Stimulated activated effector memory CD8-positive, alpha-beta T cell treated with anti-CD3 and anti-CD28 coated beads, Interleukin-12 subunit alpha, Interleukin-12 subunit beta, amount 100 ng/mL, for 72 hours (primary cell): ENCODE measurements at regions not wholly inside any gene's neighbourhood (a gene's known extent, or its start where the extent isn't known, plus 50 kb on each side); places are given as distances from the start of the nearest gene placed in this dataset.

ENCODE experiments used
- ATAC-seq: fragments of 150-1000 bp; cut with Tn5 transposase; 2 replicates; pipeline ENCODE4 v1.10.0; 2021
- DNase-seq, 2 donors: peaks; one replicate each; pipeline ENCODE4 v3.0.0; 2021 to 2022; ENCODE audit warnings: low spot score in 2 of 2
- H3K27ac Mint-ChIP-seq: one replicate; pipeline ENCODE4 v1.8.0; 2022; ENCODE audit warnings: mild to moderate bottlenecking, mixed read lengths
- H3K36me3 Mint-ChIP-seq: one replicate; pipeline ENCODE4 v1.8.0; 2022; ENCODE audit warnings: mild to moderate bottlenecking, mixed read lengths
- H3K4me1 Mint-ChIP-seq: one replicate; pipeline ENCODE4 v1.8.0; 2022; ENCODE audit warnings: mixed read lengths
- H3K4me3 Mint-ChIP-seq: one replicate; pipeline ENCODE4 v1.8.0; 2022; ENCODE audit warnings: mild to moderate bottlenecking, mixed read lengths
- H3K9me3 Mint-ChIP-seq: one replicate; pipeline ENCODE4 v1.8.0; 2022; ENCODE audit warnings: mixed read lengths

DNA sequence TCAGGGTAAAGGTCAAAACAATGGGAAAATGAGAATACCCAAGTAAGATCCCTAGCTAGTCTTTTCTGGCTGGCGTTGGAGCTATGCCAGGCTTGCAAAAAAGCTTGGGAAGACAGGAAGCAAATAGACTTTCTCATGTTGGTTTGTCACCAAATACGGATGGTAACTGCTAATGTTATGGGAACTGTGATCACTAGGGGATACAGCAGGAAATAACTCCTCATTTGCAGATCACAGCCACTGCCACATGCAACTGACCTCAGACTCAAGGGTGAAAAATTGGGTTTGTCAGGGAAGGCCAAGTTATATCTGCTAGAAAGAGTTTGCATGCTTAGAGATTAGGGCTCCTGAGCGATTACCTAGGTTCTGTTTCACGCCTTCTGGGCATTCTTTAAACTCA, 162.9 kb downstream of the NHLRC3 start:
- H3K4me1 Mint-ChIP-seq, result no peaks in the 10 kb centered on the region
- no peak overlapping the region for H3K4me3 Mint-ChIP-seq
- H3K27ac Mint-ChIP-seq, result no peak overlapping the region
- ATAC-seq, result no peak
- no peaks in the 10 kb centered on the region for H3K9me3 Mint-ChIP-seq
- DNase-seq, result no peak
- H3K36me3 Mint-ChIP-seq, result no peaks in the 10 kb centered on the region

DNA sequence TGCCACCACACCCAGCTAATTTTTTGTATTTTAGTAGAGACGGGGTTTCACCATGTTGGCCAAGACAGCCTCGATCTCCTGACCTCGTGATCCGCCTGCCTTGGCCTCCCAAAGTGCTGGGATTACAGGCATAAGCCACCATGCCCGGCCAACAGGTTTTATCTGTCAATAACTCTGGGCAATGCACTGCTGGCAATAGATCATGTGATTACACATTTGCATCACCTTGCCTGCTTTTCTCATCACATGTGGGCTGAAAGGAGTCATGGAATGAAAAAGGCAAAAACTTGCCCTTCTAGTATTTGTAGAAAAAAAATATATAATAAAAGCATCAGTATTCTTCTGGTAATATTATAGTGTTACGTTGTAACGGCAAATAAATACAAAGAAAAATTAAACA, 164.5 kb downstream of the NHLRC3 start:
- Mint-ChIP-seq H3K4me1 (no peaks in the 10 kb centered on the region), H3K27ac (no peak overlapping the region), H3K4me3 (no peak overlapping the region), H3K36me3 (no peaks in the 10 kb centered on the region), H3K9me3 (no peaks in the 10 kb centered on the region)
- DNase-seq (no peak), ATAC-seq (no peak)

DNA sequence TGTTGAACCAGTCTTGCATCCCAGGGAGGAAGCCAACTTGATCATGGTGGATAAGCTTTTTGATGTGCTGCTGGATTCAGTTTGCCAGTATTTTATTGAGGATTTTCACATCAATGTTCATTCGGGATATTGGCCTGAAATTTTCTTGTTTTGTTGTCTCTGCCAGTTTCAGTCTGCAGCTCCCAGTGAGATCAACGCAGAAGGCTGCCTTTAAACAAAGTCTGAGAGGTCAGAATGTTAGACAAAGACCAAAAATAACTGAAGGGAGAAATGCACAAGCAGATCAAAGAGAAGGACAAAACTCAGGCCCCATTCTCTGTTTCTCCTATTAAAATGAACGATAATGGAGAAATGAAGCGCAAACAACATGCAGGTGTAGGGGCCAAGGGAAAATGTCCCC, 170.4 kb downstream of the NHLRC3 start:
- H3K27ac Mint-ChIP-seq, result no peak overlapping the region
- H3K36me3 Mint-ChIP-seq, result no peaks in the 10 kb centered on the region
- DNase-seq, result no peak
- H3K4me3 Mint-ChIP-seq, result no peak overlapping the region
- no peak for ATAC-seq
- no peaks in the 10 kb centered on the region for H3K9me3 Mint-ChIP-seq
- H3K4me1 Mint-ChIP-seq, result no peaks in the 10 kb centered on the region

DNA sequence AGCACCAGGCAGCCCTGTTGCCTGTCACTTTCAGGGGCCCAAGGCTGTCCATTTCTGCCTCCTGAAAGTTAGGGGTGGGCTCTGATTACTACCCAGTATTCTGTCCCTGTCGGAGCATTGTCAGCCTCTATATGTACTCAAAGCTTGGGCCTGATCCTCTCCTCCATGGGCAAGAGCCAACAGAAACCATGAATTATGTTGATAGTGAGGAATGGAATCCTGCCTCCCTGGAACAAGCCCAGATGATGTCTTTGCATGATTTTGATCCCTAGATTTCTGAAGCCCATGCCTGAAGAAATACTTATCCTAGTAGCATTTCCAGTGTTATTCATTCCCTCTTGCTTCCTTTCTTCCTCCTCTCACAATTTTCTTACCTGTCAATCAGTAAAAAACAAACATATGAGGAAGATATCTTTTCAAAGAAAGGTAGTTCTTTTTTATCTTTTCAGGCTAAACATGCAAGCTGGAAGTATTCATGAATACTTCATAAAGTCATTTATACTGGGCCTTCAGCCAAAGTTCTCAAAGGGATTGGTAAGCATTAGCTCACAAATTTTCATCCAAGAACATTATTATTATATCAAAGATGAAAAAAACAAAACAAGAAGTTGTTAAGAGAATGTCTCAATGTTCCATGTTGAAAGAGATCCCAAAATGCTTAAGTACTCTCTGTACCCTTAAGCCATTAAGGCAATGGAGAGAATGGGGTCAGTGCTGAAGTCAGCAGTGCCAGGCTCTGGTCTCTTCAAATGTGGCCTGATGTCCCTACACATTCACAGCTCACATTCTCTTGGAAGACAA, 171.7 kb downstream of the NHLRC3 start:
- DNase-seq (no peak), ATAC-seq (no peak)
- no peak overlapping the region for H3K27ac Mint-ChIP-seq
- no peaks in the 10 kb centered on the region for H3K9me3 Mint-ChIP-seq
- no peak overlapping the region for H3K4me3 Mint-ChIP-seq
- no peaks in the 10 kb centered on the region for H3K4me1 Mint-ChIP-seq
- H3K36me3 Mint-ChIP-seq, result no peaks in the 10 kb centered on the region

DNA sequence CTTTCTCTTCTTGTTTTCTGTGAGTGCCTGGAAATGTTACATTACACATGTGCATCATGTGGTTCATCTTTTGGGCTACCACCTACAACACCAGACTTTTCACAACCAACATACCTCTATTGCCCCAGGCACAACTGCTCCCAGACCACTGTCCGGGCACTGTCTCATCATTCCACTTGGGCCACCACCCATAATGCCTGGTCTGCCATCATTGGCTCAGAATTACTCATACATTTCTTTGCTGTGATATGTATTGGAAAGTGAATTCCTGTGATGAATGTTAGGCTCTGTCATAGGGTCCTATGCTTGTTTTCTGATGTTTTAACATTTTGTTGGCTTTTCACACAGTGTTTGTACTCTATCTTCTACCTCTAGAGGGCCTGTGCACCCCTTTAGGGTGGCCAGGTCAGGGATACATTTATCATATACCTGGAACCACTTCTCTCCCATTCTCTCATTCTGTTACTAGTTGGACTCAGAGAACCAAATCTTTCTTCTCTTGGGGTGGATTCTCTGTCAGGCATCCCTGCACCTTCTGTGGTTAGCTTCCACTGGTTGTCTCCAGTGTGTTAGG, 172.8 kb downstream of the NHLRC3 start:
- no peak overlapping the region for H3K27ac Mint-ChIP-seq
- H3K4me1 Mint-ChIP-seq, result no peaks in the 10 kb centered on the region
- DNase-seq (no peak), ATAC-seq (no peak)
- H3K9me3 Mint-ChIP-seq, result no peaks in the 10 kb centered on the region
- H3K36me3 Mint-ChIP-seq, result no peaks in the 10 kb centered on the region
- no peak overlapping the region for H3K4me3 Mint-ChIP-seq

DNA sequence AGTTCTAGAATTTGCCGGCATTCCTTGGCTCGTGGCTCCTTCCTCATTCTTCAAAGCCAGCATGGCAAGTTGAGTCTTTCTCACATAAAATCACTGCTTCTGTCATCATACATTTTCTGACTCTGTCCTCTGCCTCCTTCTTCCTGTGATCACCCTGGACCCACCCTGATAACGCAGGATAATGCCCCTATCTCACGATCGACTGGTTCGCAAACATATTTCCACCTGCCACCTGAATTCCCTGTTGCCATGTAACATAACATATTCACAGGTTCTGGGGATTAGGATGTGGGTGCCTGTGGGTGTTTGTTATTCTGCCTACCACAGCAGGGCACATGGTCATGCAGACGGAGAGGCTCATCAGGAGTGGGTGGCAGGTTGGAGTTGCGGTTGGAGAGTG, 177.7 kb downstream of the NHLRC3 start:
- Mint-ChIP-seq H3K27ac (no peak overlapping the region), H3K9me3 (no peaks in the 10 kb centered on the region), H3K36me3 (no peaks in the 10 kb centered on the region), H3K4me1 (no peaks in the 10 kb centered on the region), H3K4me3 (no peak overlapping the region)
- no peak for DNase-seq
- ATAC-seq, result no peak

DNA sequence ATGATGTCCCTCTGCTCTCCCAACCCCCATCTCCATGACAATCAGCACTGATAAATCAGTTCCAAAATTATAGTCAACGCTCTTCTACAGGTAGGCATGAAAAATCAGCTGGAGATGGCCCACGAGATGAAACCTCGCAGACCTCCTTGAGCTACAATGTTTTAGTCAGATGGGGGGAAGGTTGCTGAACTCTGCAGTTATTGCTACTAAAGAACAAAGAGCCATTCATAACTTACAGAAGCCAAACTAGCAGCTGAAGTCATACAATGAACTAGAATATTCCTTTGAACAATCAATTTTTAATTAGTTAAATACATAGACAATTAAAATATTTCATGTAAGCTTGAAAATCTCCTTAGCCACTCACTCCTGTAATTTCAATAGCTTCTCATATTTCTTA, 179.2 kb downstream of the NHLRC3 start:
- DNase-seq (no peak), ATAC-seq (no peak)
- Mint-ChIP-seq H3K9me3 (peaks cover 2% of the 10 kb centered on the region), H3K4me1 (no peaks in the 10 kb centered on the region), H3K27ac (no peak overlapping the region), H3K4me3 (no peak overlapping the region), H3K36me3 (no peaks in the 10 kb centered on the region)

DNA sequence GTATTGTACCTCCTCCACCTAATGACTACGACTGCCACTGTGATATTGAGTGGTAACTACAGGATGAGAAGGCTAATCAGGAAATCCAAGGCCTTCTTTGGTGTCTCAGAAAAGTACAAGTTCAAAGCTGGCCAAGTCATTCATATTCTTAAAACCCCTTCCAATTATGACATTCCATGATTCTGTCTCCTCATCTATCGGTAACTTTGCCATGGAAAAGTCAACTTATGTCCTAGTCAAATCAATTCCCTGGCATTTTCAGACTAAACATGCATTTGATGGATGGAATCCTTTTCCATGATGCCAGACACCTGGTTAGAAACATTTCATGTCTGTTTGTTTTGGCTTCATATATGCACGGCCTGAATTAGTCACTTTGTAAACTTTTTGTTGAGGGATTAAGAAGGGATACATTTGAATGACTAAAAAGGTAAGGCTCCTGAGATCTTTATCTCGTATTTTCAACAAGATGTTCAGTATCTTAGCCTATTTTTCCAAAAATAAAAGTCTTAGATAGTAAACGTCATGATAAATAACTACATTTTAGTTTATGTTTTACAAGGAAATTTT, 186.5 kb downstream of the NHLRC3 start:
- DNase-seq (no peak), ATAC-seq (no peak)
- Mint-ChIP-seq H3K4me1 (no peaks in the 10 kb centered on the region), H3K4me3 (no peak overlapping the region), H3K27ac (no peak overlapping the region), H3K36me3 (no peaks in the 10 kb centered on the region), H3K9me3 (peaks cover 5% of the 10 kb centered on the region)

DNA sequence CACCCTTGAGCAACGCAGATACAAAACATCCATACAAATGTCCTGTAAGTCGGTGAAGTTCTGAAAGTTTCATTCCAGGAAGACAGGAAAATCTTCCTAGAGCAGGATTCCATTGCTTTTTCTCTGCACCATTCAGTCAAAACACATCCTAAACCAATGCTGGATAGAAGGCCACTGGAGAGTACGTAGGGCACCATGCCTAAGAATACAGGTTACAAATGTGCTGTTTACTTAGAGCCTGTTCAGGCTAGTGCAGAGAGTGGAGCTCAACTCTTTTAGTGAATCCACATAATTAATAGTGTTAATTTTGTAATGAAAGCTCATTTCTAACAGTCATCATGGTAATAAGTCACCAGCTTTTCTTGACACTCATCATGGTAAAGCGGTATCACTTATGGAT, 187.6 kb downstream of the NHLRC3 start:
- Mint-ChIP-seq H3K9me3 (peaks cover 5% of the 10 kb centered on the region), H3K4me3 (no peak overlapping the region), H3K27ac (no peak overlapping the region), H3K4me1 (no peaks in the 10 kb centered on the region), H3K36me3 (no peaks in the 10 kb centered on the region)
- ATAC-seq (no peak), DNase-seq (no peak)

DNA sequence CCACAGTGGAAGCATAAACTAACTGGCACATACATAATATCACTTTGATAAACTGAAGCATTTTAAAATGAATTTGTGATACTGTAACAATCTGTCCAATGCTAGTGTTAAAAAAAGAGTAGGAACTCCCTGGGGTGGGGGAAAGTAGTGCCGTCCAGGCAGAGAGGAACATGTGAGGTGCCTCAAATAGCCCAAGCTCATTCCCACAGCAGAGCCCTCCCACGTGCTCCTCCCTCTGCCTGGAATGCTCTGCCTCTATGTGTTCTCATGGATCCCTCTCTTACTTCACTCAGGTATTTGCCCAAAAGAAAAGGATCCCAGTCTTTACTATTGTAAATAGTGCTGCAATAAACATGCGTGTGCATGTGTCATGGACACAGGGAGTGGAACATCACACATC, 188.1 kb downstream of the NHLRC3 start:
- H3K27ac Mint-ChIP-seq, result no peak overlapping the region
- no peaks in the 10 kb centered on the region for H3K36me3 Mint-ChIP-seq
- no peak overlapping the region for H3K4me3 Mint-ChIP-seq
- H3K9me3 Mint-ChIP-seq, result peaks cover 5% of the 10 kb centered on the region
- DNase-seq, result no peak
- H3K4me1 Mint-ChIP-seq, result no peaks in the 10 kb centered on the region
- ATAC-seq, result no peak

DNA sequence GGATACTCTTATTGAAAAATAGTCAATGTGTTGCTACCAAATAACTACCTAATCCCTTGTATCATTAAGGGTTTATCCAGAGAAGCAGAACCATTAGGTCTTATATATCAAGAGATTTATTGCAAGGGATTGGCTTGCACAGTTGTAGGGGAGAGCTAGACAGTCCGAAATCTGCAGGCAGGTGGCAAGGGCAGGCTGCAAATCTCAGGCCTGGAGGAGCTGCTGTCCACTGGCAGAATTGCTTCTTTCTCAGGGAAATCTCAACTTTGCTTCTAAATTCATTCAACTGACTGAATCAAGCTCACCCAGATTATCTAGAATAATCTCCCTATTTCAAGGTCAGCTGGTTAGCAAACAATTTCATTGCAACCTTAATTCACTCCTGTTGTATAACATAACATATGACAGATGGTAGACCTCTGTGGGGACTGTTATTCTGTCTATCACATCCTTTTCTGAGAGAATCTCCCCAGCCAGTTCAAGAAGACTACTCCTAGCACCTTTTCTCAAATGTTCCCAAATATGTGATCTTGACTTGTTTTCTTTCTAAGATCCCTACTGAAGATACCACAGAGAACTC, 194.2 kb downstream of the NHLRC3 start:
- no peak overlapping the region for H3K27ac Mint-ChIP-seq
- DNase-seq (no peak), ATAC-seq (no peak)
- H3K4me3 Mint-ChIP-seq, result no peak overlapping the region
- H3K4me1 Mint-ChIP-seq, result no peaks in the 10 kb centered on the region
- H3K36me3 Mint-ChIP-seq, result no peaks in the 10 kb centered on the region
- no peaks in the 10 kb centered on the region for H3K9me3 Mint-ChIP-seq

DNA sequence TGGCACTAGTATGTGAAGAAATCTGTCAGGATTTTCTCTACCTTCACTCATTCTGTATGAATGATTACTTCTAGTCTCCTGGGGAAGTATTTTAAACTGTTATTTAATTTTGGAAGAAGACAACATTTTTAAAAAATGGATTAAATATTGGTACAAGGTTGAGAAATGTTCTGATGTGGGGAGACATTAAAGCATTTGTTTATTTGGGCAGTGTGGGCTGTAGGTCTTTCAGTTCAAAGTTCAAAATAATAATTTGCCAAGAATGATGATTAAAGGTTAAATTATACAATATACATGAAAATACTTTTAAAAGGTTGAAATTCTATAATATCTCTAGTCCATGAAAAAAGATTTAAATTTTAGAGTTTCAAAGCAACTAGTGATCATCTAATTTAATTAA, 194.7 kb downstream of the NHLRC3 start:
- H3K4me3 Mint-ChIP-seq, result no peak overlapping the region
- no peak overlapping the region for H3K27ac Mint-ChIP-seq
- H3K4me1 Mint-ChIP-seq, result no peaks in the 10 kb centered on the region
- no peak for ATAC-seq
- H3K36me3 Mint-ChIP-seq, result no peaks in the 10 kb centered on the region
- H3K9me3 Mint-ChIP-seq, result no peaks in the 10 kb centered on the region
- no peak for DNase-seq

DNA sequence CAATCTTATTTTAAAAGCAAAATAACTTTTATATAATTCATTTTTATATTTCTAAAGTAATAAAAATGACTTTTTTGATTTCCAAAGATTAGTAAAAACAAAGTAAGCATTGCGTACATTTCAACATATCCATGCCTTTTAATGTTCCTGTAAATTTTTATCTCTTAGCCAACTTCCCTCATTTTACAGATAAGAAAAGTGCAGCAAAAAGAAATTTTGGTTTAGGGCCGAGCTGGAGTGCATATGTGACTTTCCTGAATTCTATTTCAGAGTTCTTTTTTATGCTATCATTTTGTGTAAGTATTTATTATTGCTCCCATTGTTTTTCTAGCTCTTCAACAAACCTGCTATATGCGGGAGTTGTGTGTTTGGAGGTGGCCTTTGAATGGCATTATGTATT, 195.3 kb downstream of the NHLRC3 start:
- DNase-seq (no peak), ATAC-seq (no peak)
- H3K4me1 Mint-ChIP-seq, result no peaks in the 10 kb centered on the region
- H3K27ac Mint-ChIP-seq, result no peak overlapping the region
- no peaks in the 10 kb centered on the region for H3K36me3 Mint-ChIP-seq
- H3K4me3 Mint-ChIP-seq, result no peak overlapping the region
- H3K9me3 Mint-ChIP-seq, result no peaks in the 10 kb centered on the region

DNA sequence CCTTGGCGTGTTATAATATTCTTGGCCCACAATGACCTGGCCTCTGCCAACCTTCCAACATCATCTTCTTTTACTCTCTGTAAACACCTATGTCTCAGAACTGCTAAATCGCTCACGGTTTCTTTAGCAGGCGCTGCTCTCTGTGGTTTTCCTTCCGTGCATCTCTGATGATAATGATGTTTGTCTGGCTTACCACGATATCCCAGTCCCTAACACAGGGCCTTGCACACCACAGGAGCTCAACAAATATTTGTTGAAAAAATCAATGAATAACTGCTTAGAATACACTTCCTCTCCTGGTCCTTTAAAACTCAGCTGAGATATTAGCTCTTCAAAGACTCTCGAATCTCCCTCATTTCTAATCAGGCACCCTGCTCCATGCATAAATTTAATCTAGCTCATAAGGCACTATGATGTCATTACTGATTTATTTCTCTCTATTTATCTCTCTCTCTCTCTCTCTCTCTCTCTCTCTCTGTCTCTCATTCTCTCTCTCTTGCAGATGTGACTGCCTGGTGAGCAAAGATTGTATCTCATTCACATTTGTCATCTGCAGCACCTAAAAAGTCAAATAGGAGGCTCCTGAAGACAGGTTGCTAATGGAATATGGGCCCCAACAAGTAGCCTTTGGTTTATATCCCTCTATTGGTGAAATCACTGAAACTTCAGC, 206.4 kb downstream of the NHLRC3 start:
- H3K9me3 Mint-ChIP-seq, result peaks cover 3% of the 10 kb centered on the region
- no peak overlapping the region for H3K27ac Mint-ChIP-seq
- no peaks in the 10 kb centered on the region for H3K36me3 Mint-ChIP-seq
- DNase-seq (no peak), ATAC-seq (no peak)
- H3K4me1 Mint-ChIP-seq, result no peaks in the 10 kb centered on the region
- H3K4me3 Mint-ChIP-seq, result no peak overlapping the region

DNA sequence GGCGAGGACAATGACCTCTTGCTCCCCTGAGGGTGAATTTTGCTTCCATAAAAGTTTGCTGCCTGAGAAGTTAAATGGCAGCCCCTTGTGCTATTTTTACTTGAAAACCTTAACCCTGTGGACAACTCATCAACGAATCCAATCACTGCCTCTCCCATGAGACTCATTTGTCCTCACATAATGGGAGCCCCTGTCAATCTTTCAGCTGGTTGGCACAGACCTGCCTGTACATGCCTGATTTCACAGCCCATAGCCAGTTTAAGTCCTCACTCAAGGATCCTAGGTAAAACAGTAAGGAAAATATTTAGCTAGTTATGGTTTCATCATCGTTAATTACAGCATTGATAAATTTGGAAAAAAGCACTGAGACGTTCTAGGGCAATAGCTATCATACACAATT, 207.4 kb downstream of the NHLRC3 start:
- Mint-ChIP-seq H3K36me3 (no peaks in the 10 kb centered on the region), H3K9me3 (peaks cover 3% of the 10 kb centered on the region), H3K4me1 (no peaks in the 10 kb centered on the region), H3K27ac (no peak overlapping the region), H3K4me3 (no peak overlapping the region)
- no peak for DNase-seq
- no peak for ATAC-seq

DNA sequence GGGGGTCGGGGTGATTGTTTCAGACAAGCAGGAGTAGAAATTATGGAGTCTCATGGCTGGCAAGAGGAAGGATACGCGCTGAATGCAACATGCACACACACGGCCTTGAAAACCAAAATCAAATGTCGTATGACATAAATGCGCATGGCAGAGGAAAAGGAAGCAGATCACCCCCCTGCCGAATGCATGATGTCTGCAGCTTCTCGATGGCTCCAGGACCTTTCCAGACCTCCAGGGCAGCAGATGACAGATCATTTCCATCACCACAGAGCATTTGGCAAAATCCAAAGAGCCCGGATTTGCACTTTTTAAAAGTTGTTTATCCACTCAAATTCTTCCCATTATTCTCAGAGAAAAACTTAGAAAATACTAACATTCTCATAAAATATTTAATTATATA, 211.7 kb downstream of the NHLRC3 start:
- Mint-ChIP-seq H3K9me3 (peaks cover under 1% of the 10 kb centered on the region), H3K36me3 (no peaks in the 10 kb centered on the region)

More for the DNA sequence above, 211.7 kb downstream of the NHLRC3 start:
- DNase-seq (no peak), ATAC-seq (no peak)
- no peak overlapping the region for H3K27ac Mint-ChIP-seq
- H3K4me1 Mint-ChIP-seq, result no peaks in the 10 kb centered on the region
- H3K4me3 Mint-ChIP-seq, result no peak overlapping the region
